ENCODE measurements at regions not wholly inside any gene's neighbourhood (a gene's known extent, or its start where the extent isn't known, plus 50 kb on each side); places are given as distances from the start of the nearest gene placed in this dataset.

DNA sequence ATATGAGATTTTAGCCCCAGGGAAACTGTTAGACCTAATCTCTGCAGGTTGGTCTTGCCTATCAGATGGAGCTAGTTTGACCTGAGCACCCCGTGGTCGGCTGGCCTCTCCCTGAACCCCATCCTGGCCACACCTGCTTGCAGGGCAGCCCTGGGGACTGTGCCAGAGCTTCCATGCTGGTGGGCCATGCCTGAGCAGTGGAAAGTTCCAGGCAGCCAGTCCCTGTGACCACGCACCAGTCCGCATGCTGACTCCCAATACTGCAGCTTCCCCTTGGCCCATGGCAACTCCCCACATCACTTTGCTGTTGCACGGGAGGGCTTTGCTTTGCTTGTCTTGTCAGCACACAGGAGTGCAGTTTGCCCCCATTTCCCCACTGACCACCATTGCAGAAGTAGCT lies 427.8 kb upstream of the SEMA3D start:
- DNase-seq (ENCODE audit: low spot score in 2 of 2), result peak in 1 of 2 donors; percentile 75
- intact Hi-C loops (cut with DNase I; ENCODE audit: low total_unique reads), result no loop called here
- WGBS, 2 donors, result 92% methylated on average over 4 to 5 of the region's 5 CpGs
- TF ChIP-seq, protein P1, sequence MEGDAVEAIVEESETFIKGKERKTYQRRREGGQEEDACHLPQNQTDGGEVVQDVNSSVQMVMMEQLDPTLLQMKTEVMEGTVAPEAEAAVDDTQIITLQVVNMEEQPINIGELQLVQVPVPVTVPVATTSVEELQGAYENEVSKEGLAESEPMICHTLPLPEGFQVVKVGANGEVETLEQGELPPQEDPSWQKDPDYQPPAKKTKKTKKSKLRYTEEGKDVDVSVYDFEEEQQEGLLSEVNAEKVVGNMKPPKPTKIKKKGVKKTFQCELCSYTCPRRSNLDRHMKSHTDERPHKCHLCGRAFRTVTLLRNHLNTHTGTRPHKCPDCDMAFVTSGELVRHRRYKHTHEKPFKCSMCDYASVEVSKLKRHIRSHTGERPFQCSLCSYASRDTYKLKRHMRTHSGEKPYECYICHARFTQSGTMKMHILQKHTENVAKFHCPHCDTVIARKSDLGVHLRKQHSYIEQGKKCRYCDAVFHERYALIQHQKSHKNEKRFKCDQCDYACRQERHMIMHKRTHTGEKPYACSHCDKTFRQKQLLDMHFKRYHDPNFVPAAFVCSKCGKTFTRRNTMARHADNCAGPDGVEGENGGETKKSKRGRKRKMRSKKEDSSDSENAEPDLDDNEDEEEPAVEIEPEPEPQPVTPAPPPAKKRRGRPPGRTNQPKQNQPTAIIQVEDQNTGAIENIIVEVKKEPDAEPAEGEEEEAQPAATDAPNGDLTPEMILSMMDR (IDR thresholded peaks at IDR 0.05), result no peak
- no peak for TF ChIP-seq POLR2A (IDR thresholded peaks at IDR 0.05)
- no peak overlapping the region for H3K4me3 ChIP-seq (ENCODE audit: low read depth, poor library complexity, severe bottlenecking)

DNA sequence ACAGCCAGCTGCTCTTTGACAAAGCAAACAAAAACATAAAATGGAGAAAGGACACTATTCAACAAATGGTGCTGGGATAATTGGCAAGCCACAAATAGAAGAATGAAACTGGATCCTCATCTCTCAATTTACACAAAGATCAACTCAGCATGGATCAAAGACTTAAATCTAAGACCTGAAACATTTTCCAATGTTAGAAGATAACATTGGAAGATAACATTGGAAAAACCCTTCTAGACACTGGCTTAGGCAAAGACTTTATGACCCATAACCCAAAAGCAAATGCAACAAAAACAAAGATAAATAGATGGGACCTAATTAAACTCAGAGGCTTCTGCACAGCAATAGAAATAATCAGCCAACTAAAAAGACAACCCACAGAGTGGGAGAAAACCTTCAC lies 425.7 kb upstream of the SEMA3D start:
- intact Hi-C loops (cut with DNase I; ENCODE audit: low total_unique reads), result no loop called here
- no peak for DNase-seq (ENCODE audit: low spot score in 2 of 2)
- H3K4me3 ChIP-seq (ENCODE audit: low read depth, poor library complexity, severe bottlenecking), result no peak overlapping the region
- TF ChIP-seq POLR2A (IDR thresholded peaks at IDR 0.05), result no peak

DNA sequence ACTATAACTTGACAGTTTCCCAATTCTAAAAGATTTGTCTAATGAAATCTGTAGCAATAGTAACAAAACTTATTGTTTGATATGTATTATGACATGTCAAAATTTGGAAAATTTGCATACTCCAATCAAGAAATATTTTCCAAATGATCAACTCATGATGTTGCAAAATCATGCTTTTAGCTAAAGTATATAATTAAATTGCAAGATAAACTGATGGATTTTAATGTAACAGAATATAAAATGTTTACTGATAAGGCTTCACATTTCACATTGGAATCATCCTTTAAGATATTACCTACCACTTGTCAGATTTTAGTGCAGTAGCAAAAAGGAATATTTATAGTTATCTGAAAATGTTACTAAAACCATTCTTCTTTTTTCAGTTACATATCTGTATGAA lies 421.9 kb upstream of the SEMA3D start:
- DNase-seq (ENCODE audit: low spot score in 2 of 2), result no peak
- intact Hi-C loops (cut with DNase I; ENCODE audit: low total_unique reads), result no loop called here
- H3K4me3 ChIP-seq (ENCODE audit: low read depth, poor library complexity, severe bottlenecking), result no peak overlapping the region
- TF ChIP-seq, protein P1 (IDR thresholded peaks at IDR 0.05), result no peak
- no peak for TF ChIP-seq POLR2A (IDR thresholded peaks at IDR 0.05)

DNA sequence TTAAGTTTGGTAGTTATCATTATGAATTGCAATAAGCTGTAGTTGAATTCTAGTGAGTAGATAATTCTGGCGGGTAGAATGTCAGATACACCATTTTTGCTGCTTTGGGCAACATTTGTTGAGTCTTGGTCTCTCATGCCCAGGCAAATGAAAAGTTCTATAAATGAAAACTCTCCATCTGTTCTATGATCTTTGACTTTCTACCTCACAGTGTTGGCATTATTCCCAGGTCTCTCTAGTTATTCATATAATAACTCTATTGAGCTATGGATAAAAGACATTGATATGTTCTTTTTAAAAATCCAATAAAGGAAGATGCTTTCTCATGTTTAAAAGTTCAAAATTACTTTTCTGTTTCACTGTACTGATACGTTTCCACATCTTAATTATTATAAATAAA lies 415.3 kb upstream of the SEMA3D start:
- no peak for DNase-seq (ENCODE audit: low spot score in 2 of 2)
- intact Hi-C loops (cut with DNase I; ENCODE audit: low total_unique reads), result no loop called here
- TF ChIP-seq, protein P1 (IDR thresholded peaks at IDR 0.05), result no peak
- TF ChIP-seq POLR2A (IDR thresholded peaks at IDR 0.05), result no peak
- H3K4me3 ChIP-seq (ENCODE audit: low read depth, poor library complexity, severe bottlenecking), result no peak overlapping the region
- WGBS, 2 donors, result 40 to 50% methylated on average over 2 of the region's 2 CpGs

DNA sequence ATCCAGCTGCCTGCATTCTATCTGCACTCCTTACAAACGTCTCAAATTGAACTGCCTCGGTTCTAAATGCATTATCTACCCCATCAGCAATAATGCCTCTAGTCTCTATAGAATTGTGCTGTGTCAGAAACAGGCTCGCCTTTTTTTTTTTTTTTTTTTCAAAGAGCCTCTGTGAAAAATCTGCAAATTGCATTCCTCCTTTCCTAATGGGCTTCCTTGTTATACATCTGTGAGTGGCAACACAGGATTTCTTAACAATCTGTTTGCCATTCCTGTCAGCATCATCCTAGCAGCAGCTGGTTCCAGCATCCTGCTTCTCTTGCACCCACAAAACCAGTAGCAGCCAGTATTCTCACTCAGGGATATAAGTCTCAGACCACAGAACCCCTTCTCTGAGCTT lies 413.5 kb upstream of the SEMA3D start:
- 28 to 31% methylated on average over 3 of the region's 3 CpGs for WGBS, 2 donors
- no peak overlapping the region for H3K4me3 ChIP-seq (ENCODE audit: low read depth, poor library complexity, severe bottlenecking)
- no peak for TF ChIP-seq POLR2A (IDR thresholded peaks at IDR 0.05)
- TF ChIP-seq, protein P1 (IDR thresholded peaks at IDR 0.05), result no peak
- DNase-seq (ENCODE audit: low spot score in 2 of 2), result no peak
- intact Hi-C loops (cut with DNase I; ENCODE audit: low total_unique reads), result no loop called here

DNA sequence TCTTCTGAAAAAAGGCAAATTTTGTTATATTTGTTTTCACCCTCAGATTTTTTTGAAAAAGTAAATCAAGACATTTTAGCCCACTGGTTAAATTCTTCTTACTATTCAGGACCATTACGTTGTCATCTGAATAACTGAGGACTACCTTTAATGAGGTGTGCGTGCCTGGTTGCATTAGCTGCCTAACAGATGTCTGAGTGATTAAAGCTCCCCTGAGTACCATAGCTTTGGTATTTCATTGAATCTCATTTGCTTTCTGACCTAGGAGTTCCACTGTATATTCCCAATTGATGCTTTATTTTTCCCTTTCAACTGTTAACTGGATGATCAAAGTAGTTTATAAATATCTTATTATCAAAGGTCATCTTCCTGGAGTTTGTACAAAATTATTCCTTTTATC lies 410.0 kb upstream of the SEMA3D start:
- intact Hi-C loops (cut with DNase I; ENCODE audit: low total_unique reads), result no loop called here
- TF ChIP-seq, protein P1 (IDR thresholded peaks at IDR 0.05), result no peak
- TF ChIP-seq POLR2A (IDR thresholded peaks at IDR 0.05), result no peak
- DNase-seq (ENCODE audit: low spot score in 2 of 2), result no peak
- 48 to 82% methylated on average over 2 of the region's 2 CpGs for WGBS, 2 donors
- no peak overlapping the region for H3K4me3 ChIP-seq (ENCODE audit: low read depth, poor library complexity, severe bottlenecking)

All from lower leg skin (tissue), 4 donors.